Heart left ventricle (tissue), 16 donors: ENCODE measurements at regions not wholly inside any gene's neighbourhood (a gene's known extent, or its start where the extent isn't known, plus 50 kb on each side); places are given as distances from the start of the nearest gene placed in this dataset.

ENCODE experiments used
- ATAC-seq, 4 donors: fragments of 200-7000 bp; cut with Tn5 transposase; one replicate each; pipeline ENCODE4 v1.9.1; 2020 to 2022; ENCODE audit warnings: moderate library complexity in 4 of 4, mild to moderate bottlenecking in 3 of 4, moderate number of reproducible peaks in 1 of 4
- DNase-seq, 5 donors: peaks; one replicate each; pipeline ENCODE4 v3.0.0-alpha.2; 2020
- H3K27ac ChIP-seq, 12 donors: fragments of 200-600 bp; sonication (generic) in 4 of 12; one replicate each; pipeline versions ENCODE4 v1.5.0 to v1.8.0; 2016 to 2022; ENCODE audit warnings: mild to moderate bottlenecking in 2 of 12
- H3K27me3 ChIP-seq, 9 donors: fragments of 200-600 bp; sonication (generic) in 2 of 9; one replicate each; pipeline versions ENCODE4 v1.5.1 to v1.8.0; 2016 to 2022; ENCODE audit warnings: mild to moderate bottlenecking in 3 of 9
- H3K36me3 ChIP-seq, 9 donors: fragments of 200-600 bp; sonication (generic) in 2 of 9; one replicate each; pipeline versions ENCODE4 v1.5.0 to v1.8.0; 2018 to 2022; ENCODE audit warnings: mild to moderate bottlenecking in 2 of 9
- H3K4me1 ChIP-seq, 12 donors: fragments of 200-600 bp; sonication (generic) in 4 of 12; one replicate each; pipeline versions ENCODE4 v1.5.0 to v1.8.0; 2016 to 2022; ENCODE audit warnings: mild to moderate bottlenecking in 3 of 12
- H3K4me3 ChIP-seq, 12 donors: fragments of 200-600 bp; sonication (generic) in 4 of 12; one replicate each; pipeline versions ENCODE4 v1.5.0 to v1.8.0; 2017 to 2022; ENCODE audit warnings: mild to moderate bottlenecking in 9 of 12, moderate library complexity in 4 of 12
- H3K9me3 ChIP-seq, 12 donors: fragments of 200-600 bp; sonication (generic) in 4 of 12; one replicate each; pipeline versions ENCODE4 v1.5.0 to v1.8.0; 2016 to 2022; ENCODE audit warnings: mild to moderate bottlenecking in 1 of 12
- POLR2A ChIP-seq, 2 donors: fragments of 450-650 bp; IDR thresholded peaks; one replicate each; pipeline ENCODE4 v1.6.1; 2017; ENCODE audit warnings: antibody characterized with exemption in 2 of 2, mild to moderate bottlenecking in 2 of 2, moderate library complexity in 2 of 2
- WGBS, 4 donors: extraction: QIAGEN DNeasy Blood & Tissue Kit in 2 of 4; methylation state at CpG; one replicate each; pipeline versions ENCODE4 v1.1.5 to v1.1.7; 2013 to 2018; 5-methylcytosine and 5-hydroxymethylcytosine counted together
- intact Hi-C, 10 donors: fragments of 100-400 bp; cut with DNase I; formaldehyde crosslinking; loops; one replicate each; pipeline versions ENCODE4 v1.11.1 to v1.14.2; 2022
- TF ChIP-seq, protein P1 (sequence below), 12 donors: fragments of 200-600 bp; sonication (generic) in 4 of 12; IDR thresholded peaks; one replicate each; pipeline versions ENCODE4 v1.5.0 to v1.8.0; 2018 to 2022; ENCODE audit warnings: antibody characterized with exemption in 12 of 12, mild to moderate bottlenecking in 5 of 12
- donor health status: ischemic (EF 13 %, LVEDD 7.1; RV severe dilation, severe dysfunction).
- donor health status: healthy with polysubstance abuse.
- donor health status: DM: no; HTN: yes; CAD: no.
- donor health status: DM: no; HTN: no; CAD: no.
- donor health status: ischemic (EF 25% LVEDD 6.9; RV normal size, moderate dysfunction).
- donor health status: ischemic (EF 25% LVEDD 5.7; RV mildly dilated, moderate dysfunction).
- donor health status: healthy.
- donor health status: DM: yes; HTN: yes; CAD: no.
- donor health status: ischemic (EF 35%, LVEDD 5.7; RV mildly dilated, moderate dysfunction).
- donor health status: nonischemic (EF 11% LVEDD 7.7; RV severe dilation, severe dysfunction).
- donor health status: DM: yes; HTN: yes; CAD: no.
- donor health status: PGD.
- donor health status: ischemic (EF 29% LVEDD 5.4; RV normal size, mild dysfunction).
- donor health status: nonischemic (EF 23%, LVEDD 6.1; RV moderate dilation, normal function).

DNA sequence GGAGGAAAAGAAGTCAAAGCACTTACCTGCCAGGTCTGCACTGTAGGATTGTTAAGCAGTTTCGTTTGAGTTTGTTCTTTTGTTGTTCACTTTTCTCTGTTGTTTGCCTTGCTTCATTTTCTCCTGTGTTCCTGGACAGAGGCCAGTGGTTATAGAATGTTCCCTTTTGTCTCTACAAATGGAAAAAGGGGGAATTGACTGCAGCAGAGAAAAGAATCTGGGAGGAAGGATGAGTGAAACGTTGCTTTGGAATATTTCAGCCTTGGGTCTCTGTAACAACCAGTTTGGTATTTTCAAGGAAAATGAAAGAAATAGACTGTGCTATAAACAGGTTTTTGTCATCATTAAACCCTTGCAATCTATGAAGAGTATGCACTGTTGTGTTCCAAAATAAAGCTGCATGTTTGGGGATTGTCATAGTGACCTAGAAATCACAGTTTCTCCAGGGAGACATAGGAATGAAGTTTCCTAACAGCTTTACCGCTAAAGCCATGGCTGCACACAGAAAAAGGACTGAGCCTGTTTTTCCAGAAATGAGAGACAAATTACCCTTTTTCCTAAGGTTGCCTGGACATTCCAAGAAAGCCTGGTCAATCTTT lies 60.8 kb upstream of the HABP2 start:
- DNase-seq, result no peak
- Histone ChIP-seq H3K27ac (peak overlapping the region in 3 of 12 donors; percentile 11 to 54 (median 15)), H3K36me3 (no peaks in the 10 kb centered on the region), H3K9me3 (no peaks in the 10 kb centered on the region), H3K4me3 (peak overlapping the region in 4 of 12 donors; percentile 4 to 44 (median 27)), H3K4me1 (peaks cover 0 to 31% (median 0%) of the 10 kb centered on the region in 12 donors), H3K27me3 (no peaks in the 10 kb centered on the region)
- TF ChIP-seq, protein P1, sequence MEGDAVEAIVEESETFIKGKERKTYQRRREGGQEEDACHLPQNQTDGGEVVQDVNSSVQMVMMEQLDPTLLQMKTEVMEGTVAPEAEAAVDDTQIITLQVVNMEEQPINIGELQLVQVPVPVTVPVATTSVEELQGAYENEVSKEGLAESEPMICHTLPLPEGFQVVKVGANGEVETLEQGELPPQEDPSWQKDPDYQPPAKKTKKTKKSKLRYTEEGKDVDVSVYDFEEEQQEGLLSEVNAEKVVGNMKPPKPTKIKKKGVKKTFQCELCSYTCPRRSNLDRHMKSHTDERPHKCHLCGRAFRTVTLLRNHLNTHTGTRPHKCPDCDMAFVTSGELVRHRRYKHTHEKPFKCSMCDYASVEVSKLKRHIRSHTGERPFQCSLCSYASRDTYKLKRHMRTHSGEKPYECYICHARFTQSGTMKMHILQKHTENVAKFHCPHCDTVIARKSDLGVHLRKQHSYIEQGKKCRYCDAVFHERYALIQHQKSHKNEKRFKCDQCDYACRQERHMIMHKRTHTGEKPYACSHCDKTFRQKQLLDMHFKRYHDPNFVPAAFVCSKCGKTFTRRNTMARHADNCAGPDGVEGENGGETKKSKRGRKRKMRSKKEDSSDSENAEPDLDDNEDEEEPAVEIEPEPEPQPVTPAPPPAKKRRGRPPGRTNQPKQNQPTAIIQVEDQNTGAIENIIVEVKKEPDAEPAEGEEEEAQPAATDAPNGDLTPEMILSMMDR (IDR thresholded peaks at IDR 0.05), result no peak
- intact Hi-C loops, result no loop called here
- WGBS, 4 donors, result 33 to 55% (median 43%) methylated on average over 3 of the region's 3 CpGs
- peak; percentile 52 to 76 (median 60) for ATAC-seq

GRCh38 chr10:113493195-113493594 lies 59.7 kb upstream of the HABP2 start:
- TF ChIP-seq POLR2A (IDR thresholded peaks at IDR 0.05), result no peak
- TF ChIP-seq, protein P1 (IDR thresholded peaks at IDR 0.05), result no peak
- Histone ChIP-seq H3K36me3 (no peaks in the 10 kb centered on the region), H3K9me3 (no peaks in the 10 kb centered on the region), H3K27ac (peak overlapping the region in 2 of 12 donors; percentile 2 to 3), H3K27me3 (peaks cover 0 to 5% (median 0%) of the 10 kb centered on the region in 9 donors), H3K4me1 (peaks cover 0 to 31% (median 0%) of the 10 kb centered on the region in 12 donors), H3K4me3 (no peak overlapping the region)
- DNase-seq, result no peak
- no peak for ATAC-seq
- WGBS, 4 donors, result 90 to 99% (median 92%) methylated on average over 4 of the region's 4 CpGs
- intact Hi-C loops, result no loop called here

DNA sequence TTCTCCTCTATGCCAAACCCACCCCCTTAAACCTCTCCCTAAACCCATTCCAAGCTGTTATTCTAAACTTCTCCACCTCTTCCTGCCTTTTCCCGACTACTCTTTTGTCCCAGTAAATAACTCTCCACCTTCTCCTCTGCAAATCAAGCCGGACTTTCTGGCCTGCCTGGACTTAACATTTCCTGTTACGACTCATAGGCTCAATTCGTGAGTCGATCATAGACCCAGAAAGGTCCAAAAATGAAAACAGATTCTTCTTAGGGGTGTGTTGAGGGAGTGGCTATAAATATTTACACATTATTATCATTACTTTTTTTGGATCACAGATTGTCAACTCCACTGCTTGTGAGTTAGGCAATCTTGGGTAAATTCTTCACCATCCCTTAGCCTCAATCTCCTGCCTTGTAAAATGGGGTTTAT lies 59.0 kb upstream of the HABP2 start:
- intact Hi-C loops, result no loop called here
- peak overlapping the region in 2 of 12 donors; percentile 1 to 4 for H3K27ac ChIP-seq
- no peak for ATAC-seq
- H3K27me3 ChIP-seq, result peaks cover 0 to 5% (median 0%) of the 10 kb centered on the region in 9 donors
- H3K9me3 ChIP-seq, result no peaks in the 10 kb centered on the region
- no peak for DNase-seq
- TF ChIP-seq, protein P1 (IDR thresholded peaks at IDR 0.05), result no peak
- TF ChIP-seq POLR2A (IDR thresholded peaks at IDR 0.05), result no peak
- 44 to 59% (median 50%) methylated on average over 5 of the region's 5 CpGs for WGBS, 4 donors
- H3K4me3 ChIP-seq, result no peak overlapping the region
- peaks cover 0 to 36% (median 0%) of the 10 kb centered on the region in 12 donors for H3K4me1 ChIP-seq
- no peaks in the 10 kb centered on the region for H3K36me3 ChIP-seq

- Histone ChIP-seq H3K4me1 (peaks cover 0 to 43% (median 0%) of the 10 kb centered on the region in 12 donors), H3K36me3 (no peaks in the 10 kb centered on the region), H3K27ac (no peak overlapping the region), H3K27me3 (peaks cover 0 to 5% (median 0%) of the 10 kb centered on the region in 9 donors), H3K4me3 (no peak overlapping the region), H3K9me3 (no peaks in the 10 kb centered on the region)
- WGBS, 4 donors, result 59 to 65% (median 62%) methylated on average over 7 of the region's 7 CpGs
- TF ChIP-seq, protein P1 (IDR thresholded peaks at IDR 0.05), result no peak
- TF ChIP-seq POLR2A (IDR thresholded peaks at IDR 0.05), result no peak
- ATAC-seq (no peak), DNase-seq (no peak)
- intact Hi-C loops, result no loop called here
Measured at GRCh38 chr10:113494761-113495160, 58.1 kb upstream of the HABP2 start.
